ENCODE measurements at regions not wholly inside any gene's neighbourhood (a gene's known extent, or its start where the extent isn't known, plus 50 kb on each side); places are given as distances from the start of the nearest gene placed in this dataset.

DNA sequence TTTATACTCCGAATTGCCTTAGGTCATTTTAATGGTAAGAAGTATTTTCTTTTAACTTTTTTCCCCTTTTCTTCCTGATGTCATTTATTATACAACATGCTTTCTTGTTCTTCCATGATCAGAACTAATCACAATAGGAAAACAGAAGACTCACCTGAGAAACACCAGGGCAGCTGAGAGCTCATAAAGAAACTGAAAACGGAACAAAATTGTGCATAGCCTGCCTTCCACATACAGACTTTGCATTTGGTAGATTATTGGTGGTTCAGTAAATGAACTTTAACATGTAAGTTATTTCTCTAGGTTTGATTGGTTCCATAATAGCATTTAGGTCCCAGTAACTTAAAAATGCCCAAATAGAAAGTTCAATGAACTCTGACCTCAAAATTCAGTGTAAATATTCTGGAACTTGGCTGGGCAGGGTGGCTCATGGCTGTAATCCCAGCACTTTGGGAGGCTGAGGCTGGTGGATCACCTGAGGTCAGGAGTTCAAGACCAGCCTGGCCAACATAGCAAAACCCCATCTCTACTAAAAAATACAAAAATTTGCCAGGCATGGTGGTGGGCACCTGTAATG is 161.1 kb upstream of the DTNBP1 start:
- no peak for DNase-seq (ENCODE audit: low spot score in 2 of 2)
- Histone ChIP-seq H3K4me1 (no peaks in the 10 kb centered on the region), H3K9me3 (no peaks in the 10 kb centered on the region), H3K27ac (no peak overlapping the region), H3K4me3 (no peak overlapping the region), H3K27me3 (no peaks in the 10 kb centered on the region), H3K36me3 (no peaks in the 10 kb centered on the region)
- TF ChIP-seq POLR2A (IDR thresholded peaks at IDR 0.05), result no peak
- intact Hi-C loops (cut with DNase I; ENCODE audit: low total_unique reads), result no loop called here

DNA sequence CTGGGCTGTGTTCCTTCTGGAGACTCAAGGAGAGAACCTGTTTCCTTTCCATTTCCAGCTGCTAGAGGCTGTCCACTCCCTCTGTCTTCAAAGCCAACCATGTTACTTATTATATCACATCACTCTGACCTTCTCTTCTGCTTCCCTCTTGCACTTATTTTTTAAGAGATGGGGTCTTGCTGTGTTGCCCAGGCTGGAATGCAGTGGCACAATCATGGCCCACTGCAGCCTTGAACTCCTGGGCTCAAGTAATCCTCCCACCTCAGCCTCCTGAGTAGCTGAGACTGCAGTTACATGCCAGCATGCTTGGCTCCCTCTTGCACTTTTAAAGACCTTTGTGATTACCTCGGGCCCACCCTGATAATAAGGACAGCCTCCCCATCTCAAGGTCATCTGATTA is 160.0 kb upstream of the DTNBP1 start:
- Histone ChIP-seq H3K36me3 (no peaks in the 10 kb centered on the region), H3K9me3 (no peaks in the 10 kb centered on the region), H3K27ac (no peak overlapping the region), H3K4me1 (no peaks in the 10 kb centered on the region), H3K27me3 (no peaks in the 10 kb centered on the region), H3K4me3 (no peak overlapping the region)
- DNase-seq (ENCODE audit: low spot score in 2 of 2), result no peak
- TF ChIP-seq POLR2A (IDR thresholded peaks at IDR 0.05) (no peak), POLR2AphosphoS5 (IDR thresholded peaks at IDR 0.05) (no peak)
- TF ChIP-seq, protein P1, sequence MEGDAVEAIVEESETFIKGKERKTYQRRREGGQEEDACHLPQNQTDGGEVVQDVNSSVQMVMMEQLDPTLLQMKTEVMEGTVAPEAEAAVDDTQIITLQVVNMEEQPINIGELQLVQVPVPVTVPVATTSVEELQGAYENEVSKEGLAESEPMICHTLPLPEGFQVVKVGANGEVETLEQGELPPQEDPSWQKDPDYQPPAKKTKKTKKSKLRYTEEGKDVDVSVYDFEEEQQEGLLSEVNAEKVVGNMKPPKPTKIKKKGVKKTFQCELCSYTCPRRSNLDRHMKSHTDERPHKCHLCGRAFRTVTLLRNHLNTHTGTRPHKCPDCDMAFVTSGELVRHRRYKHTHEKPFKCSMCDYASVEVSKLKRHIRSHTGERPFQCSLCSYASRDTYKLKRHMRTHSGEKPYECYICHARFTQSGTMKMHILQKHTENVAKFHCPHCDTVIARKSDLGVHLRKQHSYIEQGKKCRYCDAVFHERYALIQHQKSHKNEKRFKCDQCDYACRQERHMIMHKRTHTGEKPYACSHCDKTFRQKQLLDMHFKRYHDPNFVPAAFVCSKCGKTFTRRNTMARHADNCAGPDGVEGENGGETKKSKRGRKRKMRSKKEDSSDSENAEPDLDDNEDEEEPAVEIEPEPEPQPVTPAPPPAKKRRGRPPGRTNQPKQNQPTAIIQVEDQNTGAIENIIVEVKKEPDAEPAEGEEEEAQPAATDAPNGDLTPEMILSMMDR (IDR thresholded peaks at IDR 0.05), result no peak
- intact Hi-C loops (cut with DNase I; ENCODE audit: low total_unique reads), result no loop called here

DNA sequence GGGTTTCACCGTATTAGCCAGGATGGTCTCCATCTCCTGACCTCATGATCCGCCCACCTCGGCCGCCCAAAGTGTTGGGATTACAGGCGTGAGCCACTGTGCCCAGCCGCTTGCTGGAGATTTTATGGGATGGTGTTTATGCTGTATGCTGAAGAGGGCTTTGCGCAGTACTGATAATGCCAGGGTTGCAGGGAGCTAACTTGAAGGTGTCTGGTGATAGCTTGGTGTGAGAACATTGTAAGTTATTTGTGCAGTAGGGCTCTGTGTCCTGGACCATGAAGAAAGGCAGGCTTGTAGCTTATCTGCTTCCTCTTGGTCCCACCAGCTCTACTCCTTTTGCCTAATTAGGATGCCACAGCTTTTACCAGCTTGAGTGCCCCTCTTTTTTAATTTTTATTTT is 157.0 kb upstream of the DTNBP1 start:
- TF ChIP-seq POLR2AphosphoS5 (IDR thresholded peaks at IDR 0.05) (no peak), POLR2A (IDR thresholded peaks at IDR 0.05) (no peak)
- H3K27me3 ChIP-seq, result no peaks in the 10 kb centered on the region
- no peak overlapping the region for H3K27ac ChIP-seq

DNA sequence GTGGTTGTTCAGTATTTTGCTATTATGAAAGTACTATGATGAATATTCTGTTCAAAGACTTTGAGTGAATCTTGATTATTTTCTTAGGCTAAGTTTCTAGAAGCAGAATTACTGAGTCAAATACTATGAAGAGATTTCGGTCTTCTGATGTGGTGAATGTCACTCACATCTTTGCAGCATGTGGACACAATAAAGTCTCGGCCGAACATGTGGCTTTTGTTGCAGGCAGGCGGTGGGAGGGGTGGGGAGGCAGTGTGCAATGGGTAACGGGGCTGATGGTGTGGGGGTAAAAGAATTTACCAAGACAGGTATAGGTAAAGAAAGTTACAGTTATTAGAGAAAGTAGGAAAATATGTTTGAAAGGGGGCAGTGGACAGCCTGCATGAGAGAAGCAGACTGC is 156.4 kb upstream of the DTNBP1 start:
- no peaks in the 10 kb centered on the region for H3K36me3 ChIP-seq
- no peak for TF ChIP-seq POLR2A (IDR thresholded peaks at IDR 0.05)
- H3K4me3 ChIP-seq, result no peak overlapping the region
- no peaks in the 10 kb centered on the region for H3K27me3 ChIP-seq
- H3K4me1 ChIP-seq, result no peaks in the 10 kb centered on the region
- no peak for DNase-seq (ENCODE audit: low spot score in 2 of 2)
- intact Hi-C loops (cut with DNase I; ENCODE audit: low total_unique reads), result no loop called here
- H3K9me3 ChIP-seq, result no peaks in the 10 kb centered on the region
- no peak overlapping the region for H3K27ac ChIP-seq

More for the DNA sequence above, 157.0 kb upstream of the DTNBP1 start:
- no peak for DNase-seq (ENCODE audit: low spot score in 2 of 2)
- intact Hi-C loops (cut with DNase I; ENCODE audit: low total_unique reads), result no loop called here
- Histone ChIP-seq H3K4me1 (no peaks in the 10 kb centered on the region), H3K4me3 (no peak overlapping the region), H3K9me3 (no peaks in the 10 kb centered on the region), H3K36me3 (no peaks in the 10 kb centered on the region)

DNA sequence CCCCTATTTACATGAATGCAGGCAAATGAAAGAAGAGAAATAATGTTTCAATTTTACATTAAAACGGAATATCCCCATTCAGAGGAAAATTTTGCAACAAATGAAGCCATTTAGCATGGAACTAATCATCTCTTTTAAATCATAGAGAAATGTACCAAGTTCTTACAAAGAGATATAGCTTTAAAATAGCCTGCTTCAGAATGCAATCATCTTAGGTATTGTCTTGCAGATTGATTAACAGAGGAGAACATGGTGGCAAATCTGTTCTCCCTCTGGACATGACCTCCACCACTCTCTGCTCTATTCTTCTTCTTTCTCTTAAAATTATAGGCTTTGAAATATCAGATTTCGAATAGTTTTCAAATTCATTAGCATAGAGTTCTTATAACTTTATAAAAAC is 155.7 kb upstream of the DTNBP1 start:
- Histone ChIP-seq H3K9me3 (no peaks in the 10 kb centered on the region), H3K27me3 (no peaks in the 10 kb centered on the region), H3K27ac (no peak overlapping the region), H3K36me3 (no peaks in the 10 kb centered on the region), H3K4me1 (no peaks in the 10 kb centered on the region), H3K4me3 (no peak overlapping the region)
- intact Hi-C loops (cut with DNase I; ENCODE audit: low total_unique reads), result no loop called here
- TF ChIP-seq POLR2A (IDR thresholded peaks at IDR 0.05) (no peak), POLR2AphosphoS5 (IDR thresholded peaks at IDR 0.05) (no peak)
- TF ChIP-seq, protein P1 (IDR thresholded peaks at IDR 0.05), result no peak
- DNase-seq (ENCODE audit: low spot score in 2 of 2), result no peak

DNA sequence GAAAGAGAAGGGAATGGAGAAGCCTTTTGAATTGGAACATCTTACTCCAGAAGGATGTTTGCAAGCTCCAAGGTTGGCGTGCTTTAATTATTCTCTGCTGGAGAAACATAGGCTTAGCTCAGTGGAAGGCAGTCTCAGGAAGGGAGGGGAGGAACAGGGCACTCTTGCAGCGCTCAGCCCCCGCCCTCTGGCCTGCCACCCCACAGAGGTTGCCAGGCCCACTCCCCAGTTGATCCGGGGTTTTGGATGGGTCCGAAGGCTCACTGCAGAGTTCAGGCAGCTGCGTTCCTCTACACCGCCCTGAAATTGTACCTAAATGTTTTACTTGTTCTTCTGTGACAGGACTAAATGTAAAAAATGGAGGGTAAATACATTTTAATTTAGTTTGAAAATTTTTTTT is 155.2 kb upstream of the DTNBP1 start:
- TF ChIP-seq POLR2A (IDR thresholded peaks at IDR 0.05), result no peak
- TF ChIP-seq, protein P1 (IDR thresholded peaks at IDR 0.05), result no peak
- no peak for TF ChIP-seq POLR2AphosphoS5 (IDR thresholded peaks at IDR 0.05)
- intact Hi-C loops (cut with DNase I; ENCODE audit: low total_unique reads), result no loop called here
- no peaks in the 10 kb centered on the region for H3K4me1 ChIP-seq
- no peaks in the 10 kb centered on the region for H3K9me3 ChIP-seq
- no peaks in the 10 kb centered on the region for H3K36me3 ChIP-seq
- DNase-seq (ENCODE audit: low spot score in 2 of 2), result no peak
- H3K27me3 ChIP-seq, result no peaks in the 10 kb centered on the region
- H3K27ac ChIP-seq, result no peak overlapping the region
- H3K4me3 ChIP-seq, result no peak overlapping the region

DNA sequence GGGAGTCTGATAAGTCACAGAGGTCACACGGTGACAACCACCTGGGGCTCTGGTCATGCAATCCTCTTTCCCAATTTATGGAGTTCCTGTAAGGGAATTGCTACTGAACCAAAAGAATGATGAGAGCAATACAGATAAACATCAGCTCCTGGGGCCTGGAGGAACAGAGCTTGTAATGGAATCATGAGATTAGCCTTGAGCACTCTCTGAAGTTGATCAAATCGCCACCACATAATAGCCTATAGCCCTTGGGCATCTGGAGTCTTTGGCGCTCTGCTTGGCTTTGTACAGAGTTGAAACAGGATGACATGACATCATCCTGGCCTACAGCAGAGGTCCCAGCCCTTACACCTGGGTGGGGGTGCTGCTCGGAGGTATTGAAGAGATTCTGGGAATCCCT is 154.3 kb upstream of the DTNBP1 start:
- H3K4me3 ChIP-seq, result no peak overlapping the region
- no peak for TF ChIP-seq POLR2A (IDR thresholded peaks at IDR 0.05)
- TF ChIP-seq, protein P1 (IDR thresholded peaks at IDR 0.05), result no peak
- no peak for TF ChIP-seq POLR2AphosphoS5 (IDR thresholded peaks at IDR 0.05)
- H3K36me3 ChIP-seq, result no peaks in the 10 kb centered on the region
- H3K9me3 ChIP-seq, result no peaks in the 10 kb centered on the region
- H3K4me1 ChIP-seq, result no peaks in the 10 kb centered on the region
- intact Hi-C loops (cut with DNase I; ENCODE audit: low total_unique reads), result no loop called here
- no peak overlapping the region for H3K27ac ChIP-seq
- H3K27me3 ChIP-seq, result no peaks in the 10 kb centered on the region
- DNase-seq (ENCODE audit: low spot score in 2 of 2), result no peak

Data from breast epithelium (tissue), 4 donors.